ENCODE measurements at regions not wholly inside any gene's neighbourhood (a gene's known extent, or its start where the extent isn't known, plus 50 kb on each side); places are given as distances from the start of the nearest gene placed in this dataset.
A peak's percentile ranks its signal among the peaks of the same experiment; 100 is the strongest.
"Not testable (repeated sequence)": the region's sequence is repeated elsewhere in the genome, so short reads cannot be mapped to it uniquely, and the experiment has no call there.

GRCh38 chr5:91243286-91243685 is 139.8 kb downstream of the ARRDC3 start:
- no peak for DNase-seq (ENCODE audit: low read depth, low spot score)

GRCh38 chr5:91241460-91241859 is 141.7 kb downstream of the ARRDC3 start:
- not testable (repeated sequence) for DNase-seq (ENCODE audit: low read depth, low spot score)

GRCh38 chr5:91240175-91240574 is 142.9 kb downstream of the ARRDC3 start:
- no peak for DNase-seq (ENCODE audit: low read depth, low spot score)

GRCh38 chr5:91235271-91235694 is 147.8 kb downstream of the ARRDC3 start:
- DNase-seq (ENCODE audit: low read depth, low spot score): no peak

- DNase-seq (ENCODE audit: low read depth, low spot score): no peak
Measured at GRCh38 chr5:91232523-91232922, 150.6 kb downstream of the ARRDC3 start.

- DNase-seq (ENCODE audit: low read depth, low spot score): no peak
Measured at GRCh38 chr5:91229031-91229727, 153.9 kb downstream of the ARRDC3 start.

GRCh38 chr5:91228188-91228587 is 154.9 kb downstream of the ARRDC3 start:
- DNase-seq (ENCODE audit: low read depth, low spot score): no peak

GRCh38 chr5:91225848-91226686 is 157.1 kb downstream of the ARRDC3 start:
- DNase-seq (ENCODE audit: low read depth, low spot score): peak; percentile 79

- no peak for DNase-seq (ENCODE audit: low read depth, low spot score)
Measured at GRCh38 chr5:91224969-91225368, 158.1 kb downstream of the ARRDC3 start.

GRCh38 chr5:91224456-91224855 is 158.7 kb downstream of the ARRDC3 start:
- no peak for DNase-seq (ENCODE audit: low read depth, low spot score)

- DNase-seq (ENCODE audit: low read depth, low spot score): no peak
Measured at GRCh38 chr5:91223886-91224285, 159.2 kb downstream of the ARRDC3 start.

GRCh38 chr5:91222482-91222881 is 160.6 kb downstream of the ARRDC3 start:
- no peak for DNase-seq (ENCODE audit: low read depth, low spot score)

- no peak for DNase-seq (ENCODE audit: low read depth, low spot score)
Measured at GRCh38 chr5:91221917-91222316, 161.2 kb downstream of the ARRDC3 start.

- peak; percentile 16 for DNase-seq (ENCODE audit: low read depth, low spot score)
Measured at GRCh38 chr5:91219803-91220371, 163.2 kb downstream of the ARRDC3 start.

- no peak for DNase-seq (ENCODE audit: low read depth, low spot score)
Measured at GRCh38 chr5:91219091-91219802, 163.9 kb downstream of the ARRDC3 start.

GRCh38 chr5:91217859-91218258 is 165.3 kb downstream of the ARRDC3 start:
- DNase-seq (ENCODE audit: low read depth, low spot score): no peak

GRCh38 chr5:91214571-91214970 is 168.5 kb downstream of the ARRDC3 start:
- no peak for DNase-seq (ENCODE audit: low read depth, low spot score)
